ENCODE measurements at regions not wholly inside any gene's neighbourhood (a gene's known extent, or its start where the extent isn't known, plus 50 kb on each side); places are given as distances from the start of the nearest gene placed in this dataset.

DNA sequence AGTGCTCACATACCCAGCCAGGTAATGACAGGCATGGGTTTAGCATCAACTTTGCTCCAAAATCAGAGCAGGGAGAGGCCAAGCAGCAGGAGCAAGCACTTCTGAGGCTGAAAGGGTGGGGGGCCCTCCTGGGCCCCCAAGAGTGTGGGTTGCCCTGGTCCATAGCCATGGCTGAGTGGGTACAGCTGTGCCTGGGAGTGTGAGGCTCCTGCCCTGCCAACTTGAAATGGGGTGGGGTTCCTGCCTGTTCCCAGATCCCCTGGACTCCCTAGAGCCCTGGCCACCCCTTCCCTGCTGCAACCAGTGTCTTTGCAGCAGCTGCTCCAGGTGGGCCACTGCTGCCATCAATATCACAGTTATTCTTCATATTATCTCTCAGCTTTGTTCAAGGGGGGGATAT lies 1224.2 kb upstream of the GJE1 start:
- BruUV-seq (replicated peaks) = no TSS peak
- no peak overlapping the region for H3K27ac ChIP-seq (ENCODE audit: extremely low read depth, low read depth, low read length)
- ChIA-PET POLR2A (interaction anchor here (1.1 kb wide), 1 partner anchor 10 kb away, joined by 3 read pairs; no protein-coding TSS in a partner anchor), CTCF (ENCODE audit: low intra/inter-chr PET ratio) (no interaction called here)
- H4K20me1 ChIP-seq (replicated peaks; ENCODE audit: control insufficient read depth, insufficient read depth, low read length) = no peaks in the 10 kb centered on the region
- no peaks in the 10 kb centered on the region for H3K9me1 ChIP-seq (ENCODE audit: control insufficient read depth, insufficient read depth, low read length)
- no peak overlapping the region for H3K9ac ChIP-seq (ENCODE audit: insufficient read depth in 1 of 2, low read depth in 2 of 2, low read length in 2 of 2)
- H3K4me3 ChIP-seq = no peak overlapping the region
- no peak overlapping the region for H2AFZ ChIP-seq (ENCODE audit: low read depth, low read length)
- TF ChIP-seq TCFL5 (CRISPR knock-in tag; conservative IDR thresholded peaks at IDR 0.05) = no peak
- no peak for TF ChIP-seq POLR3A (IDR thresholded peaks at IDR 0.05; ENCODE audit: borderline replicate concordance, extremely low read depth, insufficient read depth, insufficient read length)
- TF ChIP-seq ZNF699 (CRISPR knock-in tag; IDR thresholded peaks at IDR 0.05; ENCODE audit: insufficient replicate concordance) = no peak
- no peak for TF ChIP-seq ELF2 (CRISPR knock-in tag; IDR thresholded peaks at IDR 0.05)
- TF ChIP-seq NCOA6 (IDR thresholded peaks at IDR 0.05) = no peak
- TF ChIP-seq, protein P1, sequence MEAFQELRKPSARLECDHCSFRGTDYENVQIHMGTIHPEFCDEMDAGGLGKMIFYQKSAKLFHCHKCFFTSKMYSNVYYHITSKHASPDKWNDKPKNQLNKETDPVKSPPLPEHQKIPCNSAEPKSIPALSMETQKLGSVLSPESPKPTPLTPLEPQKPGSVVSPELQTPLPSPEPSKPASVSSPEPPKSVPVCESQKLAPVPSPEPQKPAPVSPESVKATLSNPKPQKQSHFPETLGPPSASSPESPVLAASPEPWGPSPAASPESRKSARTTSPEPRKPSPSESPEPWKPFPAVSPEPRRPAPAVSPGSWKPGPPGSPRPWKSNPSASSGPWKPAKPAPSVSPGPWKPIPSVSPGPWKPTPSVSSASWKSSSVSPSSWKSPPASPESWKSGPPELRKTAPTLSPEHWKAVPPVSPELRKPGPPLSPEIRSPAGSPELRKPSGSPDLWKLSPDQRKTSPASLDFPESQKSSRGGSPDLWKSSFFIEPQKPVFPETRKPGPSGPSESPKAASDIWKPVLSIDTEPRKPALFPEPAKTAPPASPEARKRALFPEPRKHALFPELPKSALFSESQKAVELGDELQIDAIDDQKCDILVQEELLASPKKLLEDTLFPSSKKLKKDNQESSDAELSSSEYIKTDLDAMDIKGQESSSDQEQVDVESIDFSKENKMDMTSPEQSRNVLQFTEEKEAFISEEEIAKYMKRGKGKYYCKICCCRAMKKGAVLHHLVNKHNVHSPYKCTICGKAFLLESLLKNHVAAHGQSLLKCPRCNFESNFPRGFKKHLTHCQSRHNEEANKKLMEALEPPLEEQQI (IDR thresholded peaks at IDR 0.05) = no peak
- no peak for TF ChIP-seq GABPB1 (CRISPR knock-in tag; IDR thresholded peaks at IDR 0.05)
- no peak for TF ChIP-seq TCF7 (IDR thresholded peaks at IDR 0.05; ENCODE audit: borderline replicate concordance)
- TF ChIP-seq, protein P2, sequence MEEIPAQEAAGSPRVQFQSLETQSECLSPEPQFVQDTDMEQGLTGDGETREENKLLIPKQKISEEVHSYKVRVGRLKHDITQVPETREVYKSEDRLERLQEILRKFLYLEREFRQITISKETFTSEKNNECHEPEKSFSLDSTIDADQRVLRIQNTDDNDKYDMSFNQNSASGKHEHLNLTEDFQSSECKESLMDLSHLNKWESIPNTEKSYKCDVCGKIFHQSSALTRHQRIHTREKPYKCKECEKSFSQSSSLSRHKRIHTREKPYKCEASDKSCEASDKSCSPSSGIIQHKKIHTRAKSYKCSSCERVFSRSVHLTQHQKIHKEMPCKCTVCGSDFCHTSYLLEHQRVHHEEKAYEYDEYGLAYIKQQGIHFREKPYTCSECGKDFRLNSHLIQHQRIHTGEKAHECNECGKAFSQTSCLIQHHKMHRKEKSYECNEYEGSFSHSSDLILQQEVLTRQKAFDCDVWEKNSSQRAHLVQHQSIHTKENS (CRISPR knock-in tag; IDR thresholded peaks at IDR 0.05) = no peak
- no peak for TF ChIP-seq YY1 (IDR thresholded peaks at IDR 0.05; ENCODE audit: borderline replicate concordance in 1 of 3, control insufficient read depth in 1 of 3, extremely low read depth in 1 of 3, insufficient read depth in 3 of 3, insufficient read length in 1 of 3, insufficient replicate concordance in 2 of 3, low read depth in 1 of 3, low read length in 2 of 3)
- no peak for TF ChIP-seq ZNF644 (tag; IDR thresholded peaks at IDR 0.05; ENCODE audit: low read depth)
- TF ChIP-seq TAF7 (tag; IDR thresholded peaks at IDR 0.05) = no peak
- TF ChIP-seq, protein P3, sequence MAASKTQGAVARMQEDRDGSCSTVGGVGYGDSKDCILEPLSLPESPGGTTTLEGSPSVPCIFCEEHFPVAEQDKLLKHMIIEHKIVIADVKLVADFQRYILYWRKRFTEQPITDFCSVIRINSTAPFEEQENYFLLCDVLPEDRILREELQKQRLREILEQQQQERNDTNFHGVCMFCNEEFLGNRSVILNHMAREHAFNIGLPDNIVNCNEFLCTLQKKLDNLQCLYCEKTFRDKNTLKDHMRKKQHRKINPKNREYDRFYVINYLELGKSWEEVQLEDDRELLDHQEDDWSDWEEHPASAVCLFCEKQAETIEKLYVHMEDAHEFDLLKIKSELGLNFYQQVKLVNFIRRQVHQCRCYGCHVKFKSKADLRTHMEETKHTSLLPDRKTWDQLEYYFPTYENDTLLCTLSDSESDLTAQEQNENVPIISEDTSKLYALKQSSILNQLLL (CRISPR knock-in tag; IDR thresholded peaks at IDR 0.05; ENCODE audit: borderline replicate concordance) = no peak
- in situ Hi-C loops (cut with MboI) (no loop called here), intact Hi-C loops (cut with micrococcal nuclease) (no loop called here)
- DNase-seq (ENCODE audit: extremely low read depth in 1 of 4, low spot score in 3 of 4) = no peak
- no peak for FAIRE-seq
- no peak overlapping the region for H3K4me2 ChIP-seq (ENCODE audit: insufficient read depth, low read length)
- H3K4me1 ChIP-seq (replicated peaks in 1 of 2; ENCODE audit: control insufficient read depth in 2 of 2, insufficient read depth in 2 of 2, low read length in 2 of 2) = peaks cover 0 to 3% of the 10 kb centered on the region in 2 experiments; a peak in 1 of 5 replicates
- no peak for ATAC-seq
- no peaks in the 10 kb centered on the region for H3K27me3 ChIP-seq (ENCODE audit: control insufficient read depth in 2 of 2, insufficient read depth in 2 of 2, low read length in 2 of 2)
- no peaks in the 10 kb centered on the region for H3K9me3 ChIP-seq (replicated peaks; ENCODE audit: control insufficient read depth, insufficient read depth, low read depth, low read length)
- H3K79me2 ChIP-seq (ENCODE audit: control insufficient read depth, insufficient read depth, low read length) = no peaks in the 10 kb centered on the region
- H3K36me3 ChIP-seq (ENCODE audit: control insufficient read depth, insufficient read depth, low read length) = no peaks in the 10 kb centered on the region

All from K562 (cell line).